ELR (cell line): ENCODE measurements at regions not wholly inside any gene's neighbourhood (a gene's known extent, or its start where the extent isn't known, plus 50 kb on each side); places are given as distances from the start of the nearest gene placed in this dataset.
A peak's percentile ranks its signal among the peaks of the same experiment; 100 is the strongest.
"Not testable (repeated sequence)": the region's sequence is repeated elsewhere in the genome, so short reads cannot be mapped to it uniquely, and the experiment has no call there.

Experiments
- DNase-seq: peaks from one replicate; pipeline ENCODE4 v3.0.0-alpha.2; 2015; ENCODE audit warnings: low read depth

DNA sequence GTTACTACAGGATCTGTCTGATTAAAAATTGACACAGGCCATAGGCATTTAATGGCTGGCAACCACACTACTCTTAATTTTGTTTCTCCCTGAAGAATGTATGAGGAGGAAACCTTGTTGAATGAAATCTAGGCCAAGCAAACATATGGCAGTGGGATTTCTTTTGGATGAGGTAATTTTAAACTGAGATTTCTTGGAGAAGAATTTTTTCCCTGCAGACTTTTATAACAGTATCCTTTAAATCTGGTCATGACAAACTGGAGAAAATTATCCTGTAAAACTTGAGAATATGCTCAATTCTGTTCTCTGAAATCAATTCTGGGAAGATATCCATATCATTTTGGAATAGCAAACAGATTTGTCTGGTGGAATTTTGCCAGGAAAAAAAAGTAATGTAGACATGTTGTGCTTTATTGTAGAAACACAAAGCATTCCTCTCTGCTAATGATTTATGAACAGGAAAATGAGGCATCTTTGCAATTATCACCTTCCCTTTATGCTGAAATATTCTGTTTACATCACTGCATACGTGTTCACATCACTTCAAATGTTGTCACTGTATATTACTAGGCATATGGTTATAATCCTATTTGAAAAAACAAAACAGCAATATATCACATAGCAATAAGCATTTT lies 108.3 kb upstream of the ARSJ start:
- peak; percentile 40 for DNase-seq

DNA sequence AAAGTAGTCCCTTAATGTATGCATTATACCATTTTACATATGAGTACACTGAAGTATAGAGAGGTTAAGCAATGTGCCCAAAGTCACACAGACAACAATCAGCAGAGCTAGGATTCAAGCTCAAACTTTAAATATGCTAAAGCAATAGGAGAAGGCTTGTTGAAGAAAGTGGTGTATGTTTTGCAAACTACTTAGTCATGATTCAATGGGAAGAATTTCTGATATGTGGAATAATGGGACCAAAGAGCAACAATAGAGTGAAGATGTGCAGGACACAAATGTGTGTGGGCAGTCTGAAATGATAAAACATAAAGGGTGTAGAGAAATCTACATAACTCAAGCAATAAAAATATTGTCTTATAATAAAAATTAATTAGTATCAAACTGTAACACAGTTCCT lies 109.0 kb upstream of the ARSJ start:
- no peak for DNase-seq

DNA sequence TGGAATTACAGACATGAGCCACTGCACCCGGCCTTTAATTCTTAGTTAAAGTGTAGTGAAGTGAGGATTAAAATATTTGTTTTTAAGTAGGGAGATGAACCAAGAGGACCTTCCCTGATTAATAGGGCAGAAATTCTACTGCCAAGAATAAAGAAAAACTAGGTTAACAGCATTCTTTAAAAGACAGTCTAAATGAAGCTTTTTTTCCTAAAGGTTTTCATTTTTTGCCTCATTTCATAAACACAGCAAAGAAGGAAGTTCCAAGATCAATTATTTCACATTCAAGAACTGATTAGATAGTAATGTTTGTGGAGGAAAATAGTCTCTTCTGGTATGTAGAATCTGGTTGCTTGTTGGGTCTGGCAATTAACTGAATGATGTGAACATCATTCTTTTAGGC lies 112.1 kb upstream of the ARSJ start:
- no peak for DNase-seq

DNA sequence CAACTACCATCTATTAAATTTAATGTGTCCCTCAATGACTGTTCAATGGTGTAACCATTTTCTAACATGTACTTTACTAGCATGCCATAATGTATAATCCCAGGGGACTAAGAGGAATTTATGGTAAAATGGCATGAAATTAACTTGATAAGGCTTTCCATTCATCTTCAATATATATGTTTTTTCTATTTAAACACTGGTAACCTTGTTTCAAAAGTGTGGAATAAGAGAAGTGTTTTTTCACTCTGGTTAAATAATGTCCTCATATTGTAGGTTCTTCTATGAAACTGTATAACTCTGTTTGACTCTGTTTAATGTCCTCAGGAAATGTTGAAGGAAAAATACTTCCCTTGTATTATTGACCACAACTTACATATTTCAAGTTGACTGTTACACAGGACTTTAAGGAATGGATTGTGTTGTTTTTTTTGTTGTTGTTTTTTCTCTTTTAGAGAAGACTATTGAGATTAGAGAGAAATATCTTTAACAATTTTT lies 113.8 kb upstream of the ARSJ start:
- no peak for DNase-seq

DNA sequence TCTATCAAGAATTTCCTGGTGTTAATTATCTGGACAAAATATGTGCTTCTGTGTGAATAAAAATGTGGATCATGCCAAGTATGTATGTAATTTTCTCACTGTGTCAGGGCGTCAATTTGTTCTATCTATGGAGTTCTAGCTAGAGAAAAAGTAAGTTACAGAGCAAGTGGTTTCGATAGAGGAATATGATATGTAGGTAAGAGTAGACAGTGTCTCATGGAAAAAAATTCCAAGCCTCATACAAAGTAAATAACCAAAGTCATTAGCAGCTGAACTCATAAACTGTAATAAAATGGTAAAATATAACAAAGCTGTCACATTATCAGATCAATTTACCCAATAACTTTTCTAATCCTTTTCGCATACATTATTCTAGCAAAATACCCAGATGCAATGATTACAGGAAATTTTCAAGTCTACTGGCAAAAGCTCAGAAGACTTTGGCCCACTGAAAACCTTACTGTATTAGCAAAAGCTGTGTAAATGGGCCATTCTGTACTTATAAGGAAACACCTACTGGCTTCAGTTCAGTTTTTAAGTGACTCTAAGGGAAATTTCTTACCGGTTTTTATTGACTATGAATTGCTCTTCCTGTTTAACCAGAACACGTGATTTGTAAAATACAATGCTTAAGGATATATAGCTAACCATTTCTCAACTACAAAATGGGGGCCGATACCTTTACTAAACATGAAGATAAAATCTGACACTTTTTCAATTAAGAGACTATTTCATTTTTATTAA lies 121.0 kb upstream of the ARSJ start:
- no peak for DNase-seq

DNA sequence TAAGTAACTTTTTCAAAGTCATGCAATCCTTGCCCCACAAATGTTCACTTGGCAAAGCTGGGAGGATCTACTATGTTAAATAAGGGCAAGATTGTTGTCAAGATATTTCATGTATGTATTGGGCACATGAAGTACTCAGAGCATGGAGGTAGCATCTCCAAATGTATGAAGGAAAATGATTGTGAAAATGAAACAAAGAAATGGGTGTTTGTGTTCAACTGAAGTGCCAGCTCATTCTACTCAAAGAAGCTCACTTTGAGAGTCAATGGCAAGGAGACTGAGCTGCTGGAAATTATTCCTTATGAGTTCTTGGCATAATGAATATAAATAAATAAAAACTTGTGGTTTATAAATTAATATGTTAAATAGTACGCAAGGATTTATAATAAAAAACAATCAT lies 124.5 kb upstream of the ARSJ start:
- DNase-seq = no peak

DNA sequence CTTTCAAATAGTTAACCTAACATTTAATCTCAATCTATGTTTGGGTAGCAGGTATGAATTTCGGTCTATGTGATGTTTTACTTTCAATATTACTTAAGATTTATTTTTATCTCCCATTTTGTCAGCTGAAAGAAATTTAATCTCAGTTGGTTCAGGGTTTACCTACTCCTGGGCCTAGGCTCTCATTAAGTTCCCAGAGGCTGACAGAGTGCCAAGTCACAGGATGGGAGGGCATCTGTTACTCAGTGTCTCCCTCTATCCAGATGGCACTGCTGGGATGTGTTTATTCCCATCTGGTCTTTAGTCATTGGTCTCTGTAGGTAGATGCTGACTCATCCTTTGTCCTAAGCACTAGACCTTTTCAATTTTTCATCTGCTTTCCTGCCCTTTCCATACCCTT lies 129.4 kb upstream of the ARSJ start:
- DNase-seq = peak; percentile 71

DNA sequence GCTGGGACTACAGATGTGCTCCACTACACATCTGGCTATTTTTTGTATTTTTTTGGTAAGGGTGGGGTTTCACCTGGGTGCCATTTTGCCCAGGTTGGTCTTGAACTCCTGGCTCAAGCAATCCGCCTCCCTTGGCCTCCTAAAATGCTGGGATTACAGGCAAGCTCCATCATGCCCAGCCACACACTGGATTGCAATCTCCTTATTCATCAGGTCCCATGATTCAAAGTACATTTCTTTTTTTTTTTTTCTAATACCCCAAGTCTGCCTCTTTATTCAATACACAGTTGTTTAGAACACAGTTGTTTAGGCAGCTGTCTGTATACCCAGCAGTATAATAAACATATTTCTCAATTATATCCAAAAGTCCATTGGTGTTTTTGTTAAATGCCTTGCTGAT lies 130.3 kb upstream of the ARSJ start:
- no peak for DNase-seq

DNA sequence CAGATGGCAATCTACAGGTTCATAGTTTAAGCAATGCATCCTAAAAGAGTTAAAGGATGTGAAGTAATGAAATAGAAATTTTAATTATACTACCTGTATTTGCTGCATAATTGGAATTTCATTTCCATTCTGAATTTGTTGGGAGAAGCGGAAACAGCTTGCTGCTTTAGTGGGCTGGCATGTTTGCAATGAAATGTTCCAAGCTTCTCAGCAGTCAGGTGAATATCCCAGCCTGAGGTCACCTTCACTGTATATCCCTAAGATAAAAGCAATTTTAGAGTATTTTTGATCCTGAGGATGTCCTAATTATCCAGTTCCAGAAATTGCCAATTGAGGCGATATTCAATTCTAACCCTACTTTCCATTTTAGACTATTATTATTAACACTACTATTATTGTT lies 136.1 kb upstream of the ARSJ start:
- DNase-seq = no peak

DNA sequence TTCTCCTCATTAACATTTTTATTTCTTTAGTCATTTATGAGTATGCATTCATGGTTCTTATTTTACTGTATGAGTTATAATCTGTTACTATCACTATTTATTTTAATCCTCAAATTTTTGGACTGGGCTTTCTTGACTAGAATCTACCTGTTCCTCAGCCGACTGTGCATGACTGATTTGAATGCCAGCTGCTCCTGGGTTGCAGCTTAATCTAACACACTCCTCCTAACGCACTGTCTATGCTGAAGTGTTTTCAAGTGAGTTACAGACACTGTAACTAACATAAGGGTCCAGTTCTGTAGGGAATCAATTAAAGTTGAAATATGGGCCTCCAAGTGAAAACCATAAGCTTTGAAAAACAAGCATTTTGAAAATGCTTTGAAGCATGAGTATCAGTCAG lies 137.4 kb upstream of the ARSJ start:
- DNase-seq = no peak

DNA sequence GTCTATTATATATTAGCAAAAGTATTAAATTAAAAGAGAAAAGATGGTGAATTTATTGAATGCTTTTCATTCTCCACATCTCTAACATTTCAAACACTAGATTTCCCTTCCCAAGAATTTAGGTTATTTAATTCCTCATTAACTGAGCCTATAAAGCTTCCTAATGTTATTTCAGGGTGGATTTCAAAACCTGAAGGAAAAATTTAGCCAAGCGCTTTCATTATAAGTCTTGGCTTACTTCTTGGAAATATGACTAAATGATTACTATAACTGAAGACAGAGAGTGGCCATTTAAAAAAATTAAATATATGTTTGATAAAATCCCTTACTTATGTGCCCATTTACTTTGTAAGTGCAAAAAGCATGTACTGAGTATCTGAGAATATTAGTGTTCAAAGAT lies 141.8 kb upstream of the ARSJ start:
- no peak for DNase-seq

DNA sequence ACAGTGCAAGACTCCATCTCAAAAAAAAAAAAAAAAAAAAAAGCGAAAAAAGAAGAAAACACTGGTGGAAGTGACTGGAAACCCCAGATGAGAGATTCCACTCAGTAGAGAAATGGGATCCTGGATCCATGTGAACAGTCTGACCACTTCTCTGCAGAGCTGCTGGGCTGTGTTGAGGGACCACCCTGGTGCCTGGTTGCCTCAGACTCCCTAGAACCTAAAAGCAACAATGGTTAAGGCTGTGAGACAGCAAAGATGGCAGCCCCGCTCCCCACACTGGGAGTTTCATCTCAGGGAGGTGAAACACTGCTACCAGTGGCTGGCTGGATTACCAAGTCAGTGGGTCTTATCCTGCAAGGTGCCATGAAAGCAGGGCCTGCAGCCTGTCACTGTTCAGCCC lies 152.8 kb upstream of the ARSJ start:
- DNase-seq = no peak

DNA sequence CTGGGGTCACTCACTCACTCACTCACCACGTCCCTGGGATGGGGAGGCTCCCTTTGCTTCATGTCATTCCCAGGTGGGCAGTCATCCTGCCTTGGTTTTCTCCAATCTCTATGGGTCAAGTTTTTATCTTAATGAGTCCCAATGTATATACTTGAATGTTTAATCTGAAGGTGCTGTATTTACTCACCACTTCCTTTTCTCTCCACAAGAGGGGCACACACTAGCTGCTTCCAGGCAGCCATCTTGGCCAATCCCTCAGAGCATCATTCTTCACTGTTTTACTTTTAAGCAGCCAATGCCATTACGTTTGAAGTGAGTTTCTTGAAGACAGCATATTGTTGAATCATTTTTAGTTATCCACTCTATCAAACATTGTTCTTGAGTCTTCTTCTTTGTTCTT lies 153.4 kb upstream of the ARSJ start:
- peak; percentile 46 for DNase-seq

DNA sequence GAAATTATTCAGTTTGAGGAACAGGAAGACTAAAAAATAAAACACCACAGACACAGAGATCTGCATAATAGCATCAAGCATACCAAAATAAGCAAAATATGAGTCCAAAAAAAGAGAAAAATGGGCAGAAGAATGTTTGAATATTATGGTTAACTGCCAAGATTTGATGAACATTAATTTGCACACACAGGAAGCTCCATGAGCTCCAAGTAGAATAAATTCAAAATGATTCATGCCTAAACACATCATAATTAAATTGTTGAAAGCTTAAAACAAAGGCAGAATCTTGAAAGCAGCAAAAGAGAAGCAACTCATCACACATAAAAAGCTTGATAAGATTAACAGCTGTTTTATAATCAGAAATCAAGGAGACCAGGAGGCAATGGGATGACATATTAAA lies 156.6 kb upstream of the ARSJ start:
- peak; percentile 1 for DNase-seq

DNA sequence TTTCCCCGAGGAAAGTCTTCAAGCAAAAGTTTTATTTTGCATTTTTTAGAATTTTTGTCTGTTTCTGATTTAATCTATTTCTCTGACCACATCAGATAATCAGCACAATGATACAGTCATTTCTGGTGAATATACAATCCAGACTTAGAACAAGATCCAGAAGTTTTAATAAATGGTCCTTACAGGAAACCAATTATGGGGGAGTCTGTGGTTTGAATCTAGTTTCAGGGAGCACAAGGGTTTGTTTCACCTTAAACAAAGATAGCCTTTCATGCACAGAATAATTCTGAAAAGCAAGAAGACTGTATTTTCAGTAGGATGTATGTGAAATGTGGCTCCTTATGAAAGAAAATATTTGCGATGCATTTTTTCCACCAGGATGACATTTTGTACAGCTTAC lies 158.5 kb upstream of the ARSJ start:
- no peak for DNase-seq

DNA sequence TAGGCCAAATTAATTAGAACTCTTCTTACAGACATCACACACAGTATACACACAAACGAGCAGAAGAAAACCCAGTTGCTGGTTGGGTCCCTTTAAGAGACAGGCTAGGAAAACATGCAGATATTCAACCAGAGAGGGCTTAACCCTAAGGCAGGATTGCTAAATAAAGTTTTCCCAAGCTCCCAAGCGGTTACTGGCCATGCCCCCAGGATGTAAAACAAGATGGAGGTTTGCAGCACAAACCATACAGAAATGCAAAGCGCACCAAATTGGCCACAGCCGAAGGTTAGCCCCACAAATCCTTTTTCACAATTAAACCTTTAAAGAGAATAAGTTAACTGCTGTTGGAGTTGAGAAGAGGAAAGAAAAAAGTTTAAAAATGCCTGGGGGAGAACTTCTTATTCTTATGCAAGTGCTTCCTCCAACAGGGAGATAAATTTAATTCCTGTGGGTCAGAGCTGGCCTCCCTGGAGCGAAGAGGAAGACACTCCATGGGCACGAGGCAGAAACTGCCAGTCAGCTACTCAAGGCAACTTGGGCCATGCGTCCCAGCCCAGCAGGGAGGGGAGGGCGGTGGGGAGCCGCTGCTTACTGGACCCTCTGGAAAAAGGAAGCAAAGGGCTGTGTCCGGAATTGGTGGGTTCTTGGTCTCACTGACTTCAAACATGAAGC lies 167.6 kb upstream of the ARSJ start:
- no peak for DNase-seq

DNA sequence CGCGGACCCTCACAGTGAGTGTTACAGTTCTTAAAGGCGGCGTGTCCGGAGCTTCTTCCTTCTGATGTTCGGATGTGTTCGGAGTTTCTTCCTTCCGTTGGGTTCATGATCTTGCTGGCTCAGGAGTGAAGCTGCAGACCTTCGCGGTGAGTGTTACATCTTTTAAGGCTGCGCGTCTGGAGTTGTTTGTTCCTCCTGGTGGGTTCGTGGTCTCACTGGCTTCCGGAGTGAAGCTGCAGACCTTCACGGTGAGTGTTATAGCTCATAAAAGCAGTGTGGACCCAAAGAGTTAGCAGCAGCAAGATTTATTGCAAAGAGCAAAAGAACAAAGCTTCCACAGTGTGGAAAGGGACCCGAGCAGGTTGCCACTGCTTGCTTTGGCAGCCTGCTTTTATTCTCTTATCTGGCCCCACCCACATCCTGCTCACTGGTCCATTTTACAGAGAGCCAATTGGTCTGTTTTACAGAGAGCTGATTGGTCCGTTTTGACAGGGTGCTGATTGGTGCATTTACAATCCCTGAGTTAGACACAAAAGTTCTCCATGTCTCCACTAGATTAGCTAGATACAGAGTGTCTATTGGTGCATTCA lies 168.3 kb upstream of the ARSJ start:
- not testable (repeated sequence) for DNase-seq

DNA sequence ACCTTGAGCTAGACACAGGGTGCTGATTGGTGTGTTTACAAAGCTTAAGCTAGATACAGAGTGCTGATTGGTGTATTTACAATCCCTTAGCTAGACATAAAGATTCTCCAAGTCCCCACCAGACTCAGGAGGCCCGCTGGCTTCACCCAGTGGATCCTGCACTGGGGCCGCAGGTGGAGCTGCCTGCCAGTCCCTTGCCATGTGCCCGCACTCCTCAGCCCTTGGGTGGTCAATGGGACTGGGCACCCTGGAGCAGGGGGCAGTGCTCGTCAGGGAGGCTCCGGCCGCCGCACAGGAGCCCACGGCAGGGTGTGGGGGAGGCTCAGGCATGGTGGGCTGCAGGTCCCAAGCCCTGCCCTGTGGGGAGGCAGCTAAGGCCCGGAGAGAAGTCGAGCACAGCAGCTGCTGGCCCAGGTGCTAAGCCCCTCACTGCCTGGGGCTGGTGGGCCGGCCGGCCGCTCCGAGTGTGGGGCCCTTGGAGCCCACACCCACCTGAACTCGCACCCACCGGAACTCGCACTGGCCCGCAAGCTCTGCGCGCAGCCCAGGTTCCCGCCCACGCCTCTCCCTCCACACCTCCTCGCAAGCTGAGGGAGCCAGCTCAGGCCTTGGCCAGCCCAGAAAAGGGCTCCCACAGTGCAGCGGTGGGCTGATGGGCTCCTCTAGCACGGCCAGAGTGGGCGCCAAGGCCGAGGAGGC lies 169.1 kb upstream of the ARSJ start:
- not testable (repeated sequence) for DNase-seq

DNA sequence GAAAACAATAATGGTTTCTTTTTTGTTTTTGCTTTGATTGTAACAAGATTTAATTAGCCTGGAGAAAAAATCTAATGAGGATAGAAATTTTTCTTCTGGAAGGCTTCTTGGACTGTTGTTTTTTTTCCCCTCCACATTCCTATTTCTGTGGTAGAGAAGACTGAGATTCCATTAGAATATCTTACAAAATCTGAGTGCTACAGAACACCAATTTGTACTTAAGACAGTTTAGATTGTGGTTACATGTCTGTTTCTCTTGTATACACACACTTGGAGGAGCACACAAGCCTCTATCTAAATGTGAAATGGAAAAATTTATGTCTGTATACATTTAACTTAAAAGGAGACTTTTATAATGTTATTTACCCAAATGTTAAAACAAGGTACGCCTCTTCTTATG lies 176.9 kb upstream of the ARSJ start:
- no peak for DNase-seq

DNA sequence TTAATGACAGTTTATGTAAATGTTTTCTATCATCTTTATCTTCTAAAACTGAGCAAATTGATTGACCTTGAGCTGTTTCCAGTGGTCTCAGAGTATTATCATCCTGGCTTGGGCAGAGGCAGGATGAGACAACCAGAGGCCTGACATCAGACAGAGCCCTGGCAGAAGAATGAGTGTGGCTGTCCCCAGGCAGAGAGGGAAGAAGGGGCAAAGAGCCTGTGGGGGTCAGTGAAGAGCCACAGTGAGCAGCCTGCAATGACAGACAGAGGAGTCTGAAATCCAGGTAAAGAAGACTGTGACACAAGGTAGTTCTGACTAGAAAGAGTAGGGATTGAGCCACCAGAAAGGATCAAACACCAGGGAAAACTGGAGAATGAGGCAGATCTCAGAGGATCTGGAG lies 182.4 kb upstream of the ARSJ start:
- DNase-seq = no peak

DNA sequence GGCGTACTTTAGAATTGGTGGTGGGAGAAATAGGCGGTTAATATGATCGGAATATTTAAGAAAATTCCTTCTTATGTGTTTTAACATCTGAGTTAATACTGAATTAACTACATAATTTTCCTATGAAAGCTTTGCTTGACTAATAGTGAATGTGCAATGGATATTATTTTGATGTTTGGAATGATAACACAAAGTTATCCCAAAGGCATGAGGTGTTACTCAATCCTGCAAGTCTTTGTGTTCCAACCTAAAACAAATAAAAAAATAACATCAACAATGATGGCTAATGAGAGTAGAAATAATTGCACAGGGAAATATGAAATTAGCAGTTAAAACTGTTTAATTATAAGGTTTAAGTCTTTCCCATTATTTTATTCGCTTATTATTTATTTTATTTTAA lies 183.6 kb upstream of the ARSJ start:
- no peak for DNase-seq

DNA sequence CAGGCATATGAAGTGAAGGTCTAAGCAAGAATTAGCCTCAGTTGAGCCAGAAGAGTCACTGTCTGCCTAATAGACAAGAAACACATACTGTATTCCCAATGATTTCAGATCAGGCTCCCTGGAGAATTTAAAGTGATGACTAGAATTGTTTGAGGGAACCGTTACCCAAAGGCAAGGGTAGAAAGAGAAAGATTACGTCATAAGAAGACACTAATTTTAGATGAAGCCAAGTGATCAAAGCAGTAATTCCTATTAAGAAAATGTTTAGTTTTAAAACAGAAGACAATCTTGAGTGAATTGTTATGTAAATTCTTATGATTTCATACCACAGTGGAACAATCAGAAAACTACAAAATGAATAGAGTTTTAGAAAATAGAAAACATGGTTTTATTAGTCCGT lies 194.5 kb upstream of the ARSJ start:
- no peak for DNase-seq
